ENCODE measurements at regions not wholly inside any gene's neighbourhood (a gene's known extent, or its start where the extent isn't known, plus 50 kb on each side); places are given as distances from the start of the nearest gene placed in this dataset.

DNA sequence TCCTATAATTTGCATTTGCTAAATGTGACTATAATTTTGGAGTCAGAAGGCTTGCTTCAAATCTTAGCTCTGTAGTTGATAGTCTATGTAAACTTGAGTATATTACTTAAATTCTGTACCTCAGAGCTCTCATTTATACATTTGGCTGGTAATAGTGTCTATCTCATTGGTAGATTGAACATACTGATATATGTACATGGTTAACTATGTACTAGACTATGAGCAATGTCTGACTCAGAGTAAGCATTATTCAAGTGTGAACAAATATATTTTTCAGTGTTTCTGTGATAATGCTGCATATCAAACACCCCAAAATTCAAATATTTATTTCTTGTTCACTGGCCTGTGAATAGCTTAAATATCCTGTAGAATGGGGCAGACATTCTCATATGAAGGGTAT, 1568.9 kb upstream of the PABPC4L start (continued):
- no peak for TF ChIP-seq ZNF518A (tag by site-specific recombination; conservative IDR thresholded peaks at IDR 0.05; ENCODE audit: low read depth)
- TF ChIP-seq, protein P1, sequence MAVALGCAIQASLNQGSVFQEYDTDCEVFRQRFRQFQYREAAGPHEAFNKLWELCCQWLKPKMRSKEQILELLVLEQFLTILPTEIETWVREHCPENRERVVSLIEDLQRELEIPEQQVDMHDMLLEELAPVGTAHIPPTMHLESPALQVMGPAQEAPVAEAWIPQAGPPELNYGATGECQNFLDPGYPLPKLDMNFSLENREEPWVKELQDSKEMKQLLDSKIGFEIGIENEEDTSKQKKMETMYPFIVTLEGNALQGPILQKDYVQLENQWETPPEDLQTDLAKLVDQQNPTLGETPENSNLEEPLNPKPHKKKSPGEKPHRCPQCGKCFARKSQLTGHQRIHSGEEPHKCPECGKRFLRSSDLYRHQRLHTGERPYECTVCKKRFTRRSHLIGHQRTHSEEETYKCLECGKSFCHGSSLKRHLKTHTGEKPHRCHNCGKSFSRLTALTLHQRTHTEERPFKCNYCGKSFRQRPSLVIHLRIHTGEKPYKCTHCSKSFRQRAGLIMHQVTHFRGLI (tag by site-specific recombination; IDR thresholded peaks at IDR 0.05) = no peak
- TF ChIP-seq ZNF404 (tag by site-specific recombination; IDR thresholded peaks at IDR 0.05) = no peak
- TF ChIP-seq ZNF19 (tag by site-specific recombination; IDR thresholded peaks at IDR 0.05; ENCODE audit: low read depth) = no peak
- no peak for TF ChIP-seq SCRT1 (tag by site-specific recombination; IDR thresholded peaks at IDR 0.05; ENCODE audit: borderline replicate concordance)

GRCh38 chr4:135744928-135745327, 1543.3 kb upstream of the PABPC4L start:
- ChIA-PET CTCF (no interaction called here), POLR2A (no interaction called here)
- Histone ChIP-seq H3K27ac (ENCODE audit: extremely low read depth, low read depth, low read length) (no peak overlapping the region), H3K4me1 (ENCODE audit: control insufficient read depth, insufficient read depth, low read length) (no peaks in the 10 kb centered on the region), H3K36me3 (ENCODE audit: control insufficient read depth in 2 of 2, insufficient read depth in 1 of 2, low read length in 2 of 2) (no peaks in the 10 kb centered on the region), H3K4me3 (ENCODE audit: low read depth, low read length) (no peak overlapping the region), H3K9me3 (ENCODE audit: control insufficient read depth, insufficient read depth, low read depth, low read length) (no peaks in the 10 kb centered on the region)
- TF ChIP-seq ZNF132 (tag by site-specific recombination; IDR thresholded peaks at IDR 0.05; ENCODE audit: borderline replicate concordance) (no peak), ZNF645 (tag by site-specific recombination; IDR thresholded peaks at IDR 0.05) (no peak), ZSCAN4 (tag by site-specific recombination; IDR thresholded peaks at IDR 0.05) (no peak), IKZF3 (tag by site-specific recombination; IDR thresholded peaks at IDR 0.05) (no peak), ZNF501 (tag by site-specific recombination; IDR thresholded peaks at IDR 0.05) (no peak), PBX3 (CRISPR knock-in tag; IDR thresholded peaks at IDR 0.05) (no peak), ZBTB26 (tag by site-specific recombination; optimal IDR thresholded peaks at IDR 0.05) (no peak), ZNF791 (tag by site-specific recombination; IDR thresholded peaks at IDR 0.05) (no peak), ZNF660 (tag by site-specific recombination; IDR thresholded peaks at IDR 0.05) (no peak), WT1 (tag by site-specific recombination; IDR thresholded peaks at IDR 0.05) (no peak), ZNF157 (tag by site-specific recombination; IDR thresholded peaks at IDR 0.05) (no peak), ZNF664 (tag by site-specific recombination; IDR thresholded peaks at IDR 0.05) (no peak), KLF9 (tag by site-specific recombination; IDR thresholded peaks at IDR 0.05; ENCODE audit: low read depth) (no peak), ZNF174 (tag by site-specific recombination; IDR thresholded peaks at IDR 0.05) (no peak), ZNF704 (tag by site-specific recombination; IDR thresholded peaks at IDR 0.05) (no peak), KLF1 (tag by site-specific recombination; IDR thresholded peaks at IDR 0.05) (no peak), MZF1 (tag by site-specific recombination; IDR thresholded peaks at IDR 0.05; ENCODE audit: borderline replicate concordance) (no peak)
- TF ChIP-seq, protein P2, sequence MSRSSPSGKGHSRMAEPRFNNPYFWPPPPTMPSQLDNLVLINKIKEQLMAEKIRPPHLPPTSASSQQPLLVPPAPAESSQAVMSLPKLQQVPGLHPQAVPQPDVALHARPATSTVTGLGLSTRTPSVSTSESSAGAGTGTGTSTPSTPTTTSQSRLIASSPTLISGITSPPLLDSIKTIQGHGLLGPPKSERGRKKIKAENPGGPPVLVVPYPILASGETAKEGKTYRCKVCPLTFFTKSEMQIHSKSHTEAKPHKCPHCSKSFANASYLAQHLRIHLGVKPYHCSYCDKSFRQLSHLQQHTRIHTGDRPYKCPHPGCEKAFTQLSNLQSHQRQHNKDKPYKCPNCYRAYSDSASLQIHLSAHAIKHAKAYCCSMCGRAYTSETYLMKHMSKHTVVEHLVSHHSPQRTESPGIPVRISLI (tag by site-specific recombination; IDR thresholded peaks at IDR 0.05) = no peak
